HCT116 (cell line): ENCODE measurements at regions not wholly inside any gene's neighbourhood (a gene's known extent, or its start where the extent isn't known, plus 50 kb on each side); places are given as distances from the start of the nearest gene placed in this dataset.

ENCODE experiments used
- ATAC-seq: fragments of 200-7000 bp; cut with Tn5 transposase; 2 replicates; pipeline ENCODE4 v1.9.1; 2020; ENCODE audit warnings: mild to moderate bottlenecking, moderate library complexity
- BruUV-seq: library from RNA; stranded (reverse); fragments of 400-500 nt; replicated peaks from 2 replicates; lab custom pipeline; 2021; lab: Mats Ljungman, UMichigan
- CTCF ChIA-PET: fragments of 300-600 bp; sonication (Branson Sonifier 250); formaldehyde crosslinking; loops from one replicate; lab custom pipeline; 2021; ENCODE audit warnings: antibody characterized with exemption; lab: Charles Lee
- POLR2A ChIA-PET: fragments of 300-600, 350-600 bp; sonication (Branson Sonifier 250); formaldehyde crosslinking; loops from one replicate; lab custom pipeline; 2021; ENCODE audit warnings: antibody characterized with exemption; lab: Charles Lee
- RAD21 ChIA-PET, 2 experiments: fragments of 300-600 bp; sonication (Branson Sonifier 250); formaldehyde crosslinking; loops; one replicate each; lab custom pipeline; 2023; ENCODE audit warnings: low total read pairs in 2 of 2; ENCODE audit not compliant: uncharacterized antibody in 2 of 2, unreplicated experiment in 2 of 2, low non-redundant PET in 1 of 2; lab: Charles Lee
- DNase-seq: peaks from one replicate; pipeline ENCODE4 v3.0.0-alpha.2; 2010; ENCODE audit warnings: low read depth, low spot score
- H2AFZ ChIP-seq: fragments of 200-600 bp; shearing (Covaris generic), sonication (generic); 2 replicates; pipeline ENCODE4 v1.6.1; 2017; ENCODE audit warnings: low read depth, mixed run types, mixed read lengths, antibody characterized with exemption, low read length; ENCODE audit not compliant: poor library complexity, severe bottlenecking
- H3K27ac ChIP-seq: 2 replicates; pipeline ENCODE4 v1.5.1; 2012; ENCODE audit warnings: low read depth, low read length
- H3K27me3 ChIP-seq: fragments of 200-600 bp; sonication (generic); 2 replicates; pipeline ENCODE4 v1.6.1; 2016; ENCODE audit warnings: mixed run types, low read length, mixed read lengths; ENCODE audit not compliant: insufficient read depth
- H3K36me3 ChIP-seq, 2 experiments: fragments of 200-500 bp in 1 of 2; fragments of 200-600 bp in 1 of 2; sonication (Bioruptor generic) in 1 of 2; sonication (generic) in 1 of 2; 2 replicates each; pipeline versions ENCODE4 v1.5.1 to v1.6.1; 2014 to 2016; ENCODE audit warnings: low read length in 2 of 2, inconsistent platforms in 1 of 2, mixed read lengths in 1 of 2, mixed run types in 1 of 2; ENCODE audit not compliant: insufficient read depth in 2 of 2, control insufficient read depth in 1 of 2
- H3K4me1 ChIP-seq, 2 experiments: fragments of 200-600 bp in 1 of 2; sonication (generic) in 1 of 2; 2 replicates each; pipeline versions ENCODE4 v1.5.1 to v1.6.1; 2012 to 2017; ENCODE audit warnings: low read length in 2 of 2, inconsistent platforms in 1 of 2, mild to moderate bottlenecking in 1 of 2, mixed read lengths in 1 of 2, mixed run types in 1 of 2, moderate library complexity in 1 of 2; ENCODE audit not compliant: insufficient read depth in 2 of 2, control insufficient read depth in 1 of 2
- H3K4me2 ChIP-seq: fragments of 200-600 bp; sonication (generic); 2 replicates; pipeline ENCODE4 v1.6.1; 2017; ENCODE audit warnings: mixed run types, low read length, mixed read lengths
- H3K4me3 ChIP-seq, 2 experiments: fragments of 200-600 bp in 1 of 2; sonication (generic) in 1 of 2; replicated peaks in 1 of 2; 2 replicates each; pipeline ENCODE4 v1.5.1; 2011 to 2016; ENCODE audit warnings: low read length in 2 of 2, control low read depth in 1 of 2, low read depth in 1 of 2, mild to moderate bottlenecking in 1 of 2, mixed read lengths in 1 of 2, mixed run types in 1 of 2
- H3K79me2 ChIP-seq: fragments of 200-600 bp; sonication (generic); 2 replicates; pipeline ENCODE4 v1.6.1; 2017; ENCODE audit warnings: mild to moderate bottlenecking, mixed run types, low read length, moderate library complexity, mixed read lengths; ENCODE audit not compliant: insufficient read depth
- H3K9ac ChIP-seq: fragments of 200-600 bp; sonication (generic); 2 replicates; pipeline ENCODE4 v1.6.1; 2016; ENCODE audit warnings: low read length, mixed read lengths
- H3K9me2 ChIP-seq: fragments of 200-600 bp; sonication (generic), shearing (Covaris generic); 2 replicates; pipeline ENCODE4 v1.6.1; 2017; ENCODE audit warnings: mixed run types, mild to moderate bottlenecking, moderate library complexity; ENCODE audit not compliant: insufficient read depth
- H3K9me3 ChIP-seq, 2 experiments: fragments of 200-500 bp in 1 of 2; fragments of 200-600 bp in 1 of 2; sonication (Bioruptor generic) in 1 of 2; sonication (generic) in 1 of 2; 2 replicates each; pipeline ENCODE4 v1.6.1; 2014 to 2017; ENCODE audit warnings: low read length in 2 of 2, mixed read lengths in 2 of 2, inconsistent platforms in 1 of 2, low read depth in 1 of 2, mild to moderate bottlenecking in 1 of 2, mixed run types in 1 of 2, moderate library complexity in 1 of 2; ENCODE audit not compliant: control insufficient read depth in 1 of 2, insufficient read depth in 1 of 2
- H4K20me1 ChIP-seq: fragments of 200-600 bp; sonication (generic), shearing (Covaris generic); 2 replicates; pipeline ENCODE4 v1.6.1; 2017; ENCODE audit warnings: mixed run types, mild to moderate bottlenecking, moderate library complexity; ENCODE audit not compliant: insufficient read depth
- CBX3 ChIP-seq: IDR thresholded peaks from 2 replicates; pipeline ENCODE4 v1.6.1; 2012; ENCODE audit warnings: low read depth
- CEBPB ChIP-seq: IDR thresholded peaks from 2 replicates; pipeline ENCODE4 v1.6.1; 2012; ENCODE audit warnings: low read depth
- EGR1 ChIP-seq: IDR thresholded peaks from 2 replicates; pipeline ENCODE4 v1.6.1; 2012; ENCODE audit warnings: low read depth
- ELF1 ChIP-seq: IDR thresholded peaks from 2 replicates; pipeline ENCODE4 v1.6.1; 2012; ENCODE audit warnings: low read depth, borderline replicate concordance
- EZH2 ChIP-seq: fragments of 200-600 bp; sonication (generic); IDR thresholded peaks from 2 replicates; pipeline ENCODE4 v1.6.1; 2017; ENCODE audit warnings: antibody characterized with exemption, mixed run types
- FOSL1 ChIP-seq: IDR thresholded peaks from 2 replicates; pipeline ENCODE4 v1.6.1; 2012; ENCODE audit warnings: low read depth
- JUND ChIP-seq: IDR thresholded peaks from 2 replicates; pipeline ENCODE4 v1.6.1; 2012
- POLR2A ChIP-seq: IDR thresholded peaks from 2 replicates; pipeline ENCODE4 v1.7.0; 2011; ENCODE audit warnings: borderline replicate concordance; ENCODE audit not compliant: insufficient read depth, insufficient read length; ENCODE audit errors: extremely low read depth
- POLR2AphosphoS5 ChIP-seq: IDR thresholded peaks from 2 replicates; pipeline ENCODE4 v1.6.1; 2011; ENCODE audit warnings: mild to moderate bottlenecking, low read depth, low read length, moderate library complexity
- RAD21 ChIP-seq: IDR thresholded peaks from 2 replicates; pipeline ENCODE4 v1.6.1; 2012; ENCODE audit warnings: low read depth, mild to moderate bottlenecking
- SIN3A ChIP-seq: IDR thresholded peaks from 2 replicates; pipeline ENCODE4 v1.6.1; 2012; ENCODE audit warnings: low read depth
- SP1 ChIP-seq: IDR thresholded peaks from 2 replicates; pipeline ENCODE4 v1.6.1; 2012; ENCODE audit warnings: low read depth
- SRF ChIP-seq: IDR thresholded peaks from 2 replicates; pipeline ENCODE4 v1.6.1; 2012; ENCODE audit warnings: low read depth
- TCF7L2 ChIP-seq: IDR thresholded peaks from 2 replicates; pipeline ENCODE4 v1.7.0; 2011; ENCODE audit warnings: borderline replicate concordance, inconsistent platforms; ENCODE audit not compliant: insufficient read depth, insufficient read length; ENCODE audit errors: extremely low read depth
- ZFX ChIP-seq: fragments of 450-650 bp; IDR thresholded peaks from 2 replicates; pipeline ENCODE4 v1.6.1; 2017
- ZNF274 ChIP-seq: fragments of 200-500 bp; sonication (Bioruptor generic); IDR thresholded peaks from 2 replicates; pipeline ENCODE4 v1.6.1; 2014; ENCODE audit warnings: mild to moderate bottlenecking, low read depth, low read length, inconsistent platforms
- intact Hi-C: fragments of 100-400 bp; cut with micrococcal nuclease; formaldehyde crosslinking; loops from 2 replicates; pipeline ENCODE4 v1.10.0; 2022
- TF ChIP-seq, protein P1 (sequence below), 3 experiments: fragments of 200-600 bp in 1 of 3; sonication (generic) in 1 of 3; IDR thresholded peaks in 2 of 3; conservative IDR thresholded peaks in 1 of 3; 2 replicates each; pipeline ENCODE4 v1.5.1; 2012 to 2017; ENCODE audit warnings: low read depth in 2 of 3, low read length in 2 of 3, antibody characterized with exemption in 1 of 3, borderline replicate concordance in 1 of 3, control low read depth in 1 of 3, mild to moderate bottlenecking in 1 of 3, mixed read lengths in 1 of 3, mixed run types in 1 of 3, moderate library complexity in 1 of 3; ENCODE audit not compliant: insufficient read depth in 1 of 3
- TF ChIP-seq, protein P2 (sequence below): IDR thresholded peaks from 2 replicates; pipeline ENCODE4 v1.6.1; 2012
- TF ChIP-seq, protein P3 (sequence below): IDR thresholded peaks from 2 replicates; pipeline ENCODE4 v1.6.1; 2012

DNA sequence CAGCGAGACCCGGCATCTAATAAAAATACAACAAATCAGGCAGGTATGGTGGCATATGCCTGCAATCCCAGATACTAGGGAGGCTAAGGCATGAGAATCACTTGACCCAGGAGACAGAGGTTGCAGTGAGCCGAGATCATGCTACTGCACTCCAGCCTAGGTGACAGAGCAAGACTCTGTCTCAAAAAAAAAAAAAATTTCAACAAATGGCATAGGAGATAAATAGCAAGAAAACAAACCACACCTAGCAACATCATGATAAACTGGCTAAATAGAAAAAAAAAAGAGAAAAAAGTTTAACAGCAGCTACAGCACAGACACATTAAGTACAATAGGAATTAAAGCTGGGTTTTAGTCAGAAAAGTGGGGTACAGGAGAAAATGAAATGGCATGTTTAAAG lies 1034.6 kb upstream of the LRRN3 start:
- BruUV-seq, result no TSS peak
- Histone ChIP-seq H3K36me3 (no peaks in the 10 kb centered on the region), H2AFZ (no peak overlapping the region), H3K9ac (no peak overlapping the region), H3K79me2 (no peaks in the 10 kb centered on the region), H4K20me1 (no peaks in the 10 kb centered on the region), H3K9me3 (no peaks in the 10 kb centered on the region), H3K4me3 (no peak overlapping the region), H3K27me3 (no peaks in the 10 kb centered on the region), H3K9me2 (no peaks in the 10 kb centered on the region), H3K27ac (no peak overlapping the region), H3K4me2 (no peak overlapping the region), H3K4me1 (no peaks in the 10 kb centered on the region)
- TF ChIP-seq ELF1 (no peak), ZNF274 (no peak), SIN3A (no peak), ZFX (no peak), EZH2 (no peak), SRF (no peak), CEBPB (no peak), TCF7L2 (no peak), POLR2AphosphoS5 (no peak), EGR1 (no peak), SP1 (no peak), FOSL1 (no peak), POLR2A (no peak), JUND (no peak), CBX3 (no peak), RAD21 (no peak)
- TF ChIP-seq, protein P1, sequence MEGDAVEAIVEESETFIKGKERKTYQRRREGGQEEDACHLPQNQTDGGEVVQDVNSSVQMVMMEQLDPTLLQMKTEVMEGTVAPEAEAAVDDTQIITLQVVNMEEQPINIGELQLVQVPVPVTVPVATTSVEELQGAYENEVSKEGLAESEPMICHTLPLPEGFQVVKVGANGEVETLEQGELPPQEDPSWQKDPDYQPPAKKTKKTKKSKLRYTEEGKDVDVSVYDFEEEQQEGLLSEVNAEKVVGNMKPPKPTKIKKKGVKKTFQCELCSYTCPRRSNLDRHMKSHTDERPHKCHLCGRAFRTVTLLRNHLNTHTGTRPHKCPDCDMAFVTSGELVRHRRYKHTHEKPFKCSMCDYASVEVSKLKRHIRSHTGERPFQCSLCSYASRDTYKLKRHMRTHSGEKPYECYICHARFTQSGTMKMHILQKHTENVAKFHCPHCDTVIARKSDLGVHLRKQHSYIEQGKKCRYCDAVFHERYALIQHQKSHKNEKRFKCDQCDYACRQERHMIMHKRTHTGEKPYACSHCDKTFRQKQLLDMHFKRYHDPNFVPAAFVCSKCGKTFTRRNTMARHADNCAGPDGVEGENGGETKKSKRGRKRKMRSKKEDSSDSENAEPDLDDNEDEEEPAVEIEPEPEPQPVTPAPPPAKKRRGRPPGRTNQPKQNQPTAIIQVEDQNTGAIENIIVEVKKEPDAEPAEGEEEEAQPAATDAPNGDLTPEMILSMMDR (IDR thresholded peaks at IDR 0.05 in 2 of 3, conservative IDR thresholded peaks at IDR 0.05 in 1 of 3; ENCODE audit: borderline replicate concordance in 1 of 3, insufficient read depth in 1 of 3, low read depth in 2 of 3, low read length in 2 of 3), result no peak
- TF ChIP-seq, protein P2, sequence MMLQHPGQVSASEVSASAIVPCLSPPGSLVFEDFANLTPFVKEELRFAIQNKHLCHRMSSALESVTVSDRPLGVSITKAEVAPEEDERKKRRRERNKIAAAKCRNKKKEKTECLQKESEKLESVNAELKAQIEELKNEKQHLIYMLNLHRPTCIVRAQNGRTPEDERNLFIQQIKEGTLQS, result no peak
- TF ChIP-seq, protein P3, sequence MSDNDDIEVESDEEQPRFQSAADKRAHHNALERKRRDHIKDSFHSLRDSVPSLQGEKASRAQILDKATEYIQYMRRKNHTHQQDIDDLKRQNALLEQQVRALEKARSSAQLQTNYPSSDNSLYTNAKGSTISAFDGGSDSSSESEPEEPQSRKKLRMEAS, result no peak
- CTCF ChIA-PET, result no interaction called here
- POLR2A ChIA-PET, result no interaction called here
- RAD21 ChIA-PET, result no interaction called here
- intact Hi-C loops, result no loop called here
- ATAC-seq (no peak), DNase-seq (no peak)
